Lower leg skin (tissue), 4 donors: ENCODE measurements at regions not wholly inside any gene's neighbourhood (a gene's known extent, or its start where the extent isn't known, plus 50 kb on each side); places are given as distances from the start of the nearest gene placed in this dataset.
"Not testable (repeated sequence)": the region's sequence is repeated elsewhere in the genome, so short reads cannot be mapped to it uniquely, and the experiment has no call there.

Experiments used
- DNase-seq, 2 donors: peaks; one replicate each; pipeline ENCODE4 v3.0.0-alpha.2; 2019; ENCODE audit warnings: low spot score in 2 of 2
- H3K4me3 ChIP-seq: fragments of 200-600 bp; sonication (generic); 2 replicates; pipeline ENCODE4 v1.5.1; 2017; ENCODE audit warnings: mild to moderate bottlenecking, low read depth; ENCODE audit not compliant: poor library complexity, severe bottlenecking
- POLR2A ChIP-seq, 2 donors: fragments of 450-650 bp; IDR thresholded peaks; one replicate each; pipeline ENCODE4 v1.6.1; 2016 to 2017; ENCODE audit warnings: antibody characterized with exemption in 2 of 2, mild to moderate bottlenecking in 1 of 2, moderate library complexity in 1 of 2
- WGBS, 2 donors: methylation state at CpG; one replicate each; pipeline ENCODE4 v1.1.5; 2018; 5-methylcytosine and 5-hydroxymethylcytosine counted together
- intact Hi-C: fragments of 100-400 bp; cut with DNase I; formaldehyde crosslinking; loops from one replicate; pipeline ENCODE4 v1.15.0; 2023; ENCODE audit warnings: low total_unique reads
- TF ChIP-seq, protein P1 (sequence below), 3 donors: fragments of 450-650 bp; IDR thresholded peaks; one replicate each; pipeline ENCODE4 v1.5.1; 2016; ENCODE audit warnings: antibody characterized with exemption in 3 of 3, mild to moderate bottlenecking in 3 of 3, moderate library complexity in 2 of 3

DNA sequence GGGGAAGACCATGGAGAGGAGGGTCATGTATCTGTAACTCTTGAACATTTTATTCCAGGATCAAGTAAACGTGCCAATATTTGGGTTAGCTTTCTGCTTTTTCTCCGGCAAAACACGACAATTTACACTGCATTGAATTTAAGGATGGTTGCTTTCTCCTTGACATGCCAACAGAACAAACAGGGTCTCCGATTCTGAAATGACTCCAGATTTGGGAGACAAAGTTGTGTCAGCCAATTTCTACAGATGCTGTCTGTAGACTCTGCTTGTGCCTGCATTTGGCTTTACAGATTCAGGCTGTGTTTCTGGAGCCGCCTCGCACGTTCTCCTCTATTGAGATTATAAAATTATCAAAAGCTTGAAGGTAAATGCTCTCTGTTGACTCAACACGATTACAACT is 207.0 kb downstream of the ASMT start:
- peak in 1 of 2 donors; percentile 13 for DNase-seq
- intact Hi-C loops, result no loop called here
- TF ChIP-seq, protein P1, sequence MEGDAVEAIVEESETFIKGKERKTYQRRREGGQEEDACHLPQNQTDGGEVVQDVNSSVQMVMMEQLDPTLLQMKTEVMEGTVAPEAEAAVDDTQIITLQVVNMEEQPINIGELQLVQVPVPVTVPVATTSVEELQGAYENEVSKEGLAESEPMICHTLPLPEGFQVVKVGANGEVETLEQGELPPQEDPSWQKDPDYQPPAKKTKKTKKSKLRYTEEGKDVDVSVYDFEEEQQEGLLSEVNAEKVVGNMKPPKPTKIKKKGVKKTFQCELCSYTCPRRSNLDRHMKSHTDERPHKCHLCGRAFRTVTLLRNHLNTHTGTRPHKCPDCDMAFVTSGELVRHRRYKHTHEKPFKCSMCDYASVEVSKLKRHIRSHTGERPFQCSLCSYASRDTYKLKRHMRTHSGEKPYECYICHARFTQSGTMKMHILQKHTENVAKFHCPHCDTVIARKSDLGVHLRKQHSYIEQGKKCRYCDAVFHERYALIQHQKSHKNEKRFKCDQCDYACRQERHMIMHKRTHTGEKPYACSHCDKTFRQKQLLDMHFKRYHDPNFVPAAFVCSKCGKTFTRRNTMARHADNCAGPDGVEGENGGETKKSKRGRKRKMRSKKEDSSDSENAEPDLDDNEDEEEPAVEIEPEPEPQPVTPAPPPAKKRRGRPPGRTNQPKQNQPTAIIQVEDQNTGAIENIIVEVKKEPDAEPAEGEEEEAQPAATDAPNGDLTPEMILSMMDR (IDR thresholded peaks at IDR 0.05), result no peak
- no peak for TF ChIP-seq POLR2A (IDR thresholded peaks at IDR 0.05)
- whole genome bisulfite sequencing, 2 donors, result 91% methylated on average over 8 of the region's 8 CpGs
- H3K4me3 ChIP-seq, result no peak overlapping the region

DNA sequence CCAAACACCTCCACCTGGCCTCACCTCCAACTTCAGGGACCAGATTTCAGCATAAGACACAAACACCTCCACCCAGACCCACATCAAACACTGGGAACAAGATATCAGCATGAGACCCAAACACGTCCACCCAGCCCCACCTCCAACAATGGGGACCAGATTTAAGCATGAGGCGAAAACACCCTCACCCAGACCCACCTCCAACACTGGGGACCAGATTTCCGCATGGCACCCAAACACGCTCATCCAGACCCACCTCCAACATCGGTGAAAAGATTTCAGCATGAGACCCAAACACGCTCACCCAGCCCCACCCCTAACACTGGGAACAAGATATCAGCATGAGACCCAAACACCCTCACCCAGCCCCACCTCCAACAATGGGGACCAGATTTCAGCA is 210.0 kb downstream of the ASMT start:
- WGBS, 2 donors, result 70 to 85% methylated on average over 5 to 6 of the region's 6 CpGs
- peak in 1 of 2 donors; percentile 69 for DNase-seq
- intact Hi-C loops, result no loop called here
- TF ChIP-seq POLR2A (IDR thresholded peaks at IDR 0.05), result no peak
- TF ChIP-seq, protein P1 (IDR thresholded peaks at IDR 0.05), result no peak
- no peak overlapping the region for H3K4me3 ChIP-seq

DNA sequence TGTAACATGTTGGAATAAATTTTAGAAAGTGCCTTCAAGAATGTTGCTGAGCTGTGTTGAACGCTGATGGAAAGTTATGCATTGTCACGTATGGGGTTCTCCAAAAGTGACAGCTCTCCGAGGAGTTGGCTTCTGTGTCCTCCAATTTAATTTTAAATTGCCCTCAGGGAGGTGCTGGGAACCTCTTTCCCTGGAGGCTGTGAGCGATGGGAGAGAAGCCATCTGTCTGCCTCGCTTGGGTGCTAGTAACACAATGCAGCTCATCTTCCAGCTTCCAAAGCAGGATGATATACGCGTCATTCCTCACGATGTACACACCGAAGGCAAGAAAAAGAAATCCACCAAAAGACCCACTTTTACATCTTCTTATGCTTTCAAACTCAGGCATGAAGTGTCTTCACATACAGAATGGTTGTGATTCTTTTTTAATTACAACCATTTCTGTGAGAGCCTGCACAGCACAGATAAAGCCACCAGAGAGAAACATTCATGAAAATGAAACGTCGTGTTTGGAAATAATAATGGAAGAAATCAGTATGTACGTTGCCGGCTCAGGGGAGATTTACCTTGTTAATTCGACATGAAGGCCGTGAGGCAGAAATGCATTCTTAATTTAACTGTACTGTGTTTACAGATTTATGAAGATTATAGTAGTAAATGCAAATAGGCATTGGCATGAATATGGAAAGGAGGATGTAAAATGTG is 218.9 kb downstream of the ASMT start:
- TF ChIP-seq POLR2A (IDR thresholded peaks at IDR 0.05), result no peak
- TF ChIP-seq, protein P1 (IDR thresholded peaks at IDR 0.05), result no peak
- intact Hi-C loops, result no loop called here
- WGBS, 2 donors, result 70 to 78% methylated on average over 15 of the region's 15 CpGs
- no peak for DNase-seq
- no peak overlapping the region for H3K4me3 ChIP-seq

DNA sequence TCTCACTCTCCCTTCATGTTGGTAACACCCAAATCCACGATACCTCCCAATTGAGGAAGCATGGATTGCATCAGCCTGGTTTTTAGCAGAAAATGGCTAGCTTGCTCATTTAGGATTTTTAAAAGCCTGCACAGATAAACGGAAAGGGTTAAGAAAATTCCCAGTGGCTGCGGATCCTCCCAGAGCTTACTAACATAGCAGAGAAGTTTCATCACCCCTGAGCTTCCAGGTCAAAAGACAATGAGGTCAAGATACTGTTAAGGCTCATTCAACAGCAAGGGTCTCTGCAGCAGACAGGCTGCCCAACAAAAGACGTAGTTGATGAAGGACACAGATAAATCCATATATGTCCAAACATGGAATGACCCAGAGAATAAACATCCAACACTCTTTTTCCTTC is 220.2 kb downstream of the ASMT start:
- intact Hi-C loops, result no loop called here
- no peak for DNase-seq
- 46 to 49% methylated on average over 4 of the region's 4 CpGs for WGBS, 2 donors

DNA sequence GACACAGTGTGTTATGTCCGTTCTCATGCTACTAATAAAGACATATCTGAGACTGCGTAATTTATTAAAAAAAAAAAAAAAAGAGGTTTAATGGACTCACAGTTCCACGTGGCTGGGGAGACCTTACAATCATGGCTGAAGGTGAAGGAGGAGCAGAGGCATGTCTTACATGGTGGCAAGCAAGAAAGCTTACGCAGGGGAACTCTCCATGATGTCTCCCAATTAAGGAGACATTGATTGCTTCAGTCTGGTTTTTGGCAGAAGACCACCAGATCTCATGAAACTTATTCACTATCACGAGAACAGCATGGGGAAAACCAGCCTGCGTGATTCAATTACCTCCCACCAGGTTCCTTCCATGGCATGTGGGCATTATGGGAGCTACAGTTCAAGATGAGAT is 221.8 kb downstream of the ASMT start:
- 85 to 91% methylated on average over 6 of the region's 6 CpGs for WGBS, 2 donors
- TF ChIP-seq POLR2A (IDR thresholded peaks at IDR 0.05), result no peak
- TF ChIP-seq, protein P1 (IDR thresholded peaks at IDR 0.05), result no peak
- intact Hi-C loops, result no loop called here
- no peak overlapping the region for H3K4me3 ChIP-seq
- DNase-seq, result no peak

More for the DNA sequence above, 220.2 kb downstream of the ASMT start:
- TF ChIP-seq, protein P1 (IDR thresholded peaks at IDR 0.05), result no peak
- no peak for TF ChIP-seq POLR2A (IDR thresholded peaks at IDR 0.05)
- H3K4me3 ChIP-seq, result no peak overlapping the region

DNA sequence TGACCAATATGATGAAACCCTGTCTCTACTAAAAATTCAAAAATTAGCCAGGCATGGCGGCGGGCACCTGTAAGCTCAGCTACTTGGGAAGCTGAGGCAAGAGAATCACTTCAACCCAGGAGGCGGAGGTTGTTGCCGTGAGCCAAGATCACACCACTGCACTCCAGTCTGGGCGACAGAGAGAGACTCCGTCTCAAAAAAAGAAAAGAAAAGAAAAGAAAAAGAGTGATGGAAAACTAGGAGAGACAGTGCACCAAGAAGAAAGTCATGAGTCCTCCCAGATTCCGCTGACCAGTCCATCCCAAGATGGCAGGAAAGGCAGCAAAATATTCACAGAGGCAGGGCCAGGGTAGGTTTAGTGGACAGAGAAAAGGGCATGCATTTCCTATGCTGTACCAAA is 226.9 kb downstream of the ASMT start:
- WGBS, 2 donors, result 95 to 96% methylated on average over 7 of the region's 7 CpGs
- intact Hi-C loops, result no loop called here
- TF ChIP-seq, protein P1 (IDR thresholded peaks at IDR 0.05), result no peak
- no peak for TF ChIP-seq POLR2A (IDR thresholded peaks at IDR 0.05)

DNA sequence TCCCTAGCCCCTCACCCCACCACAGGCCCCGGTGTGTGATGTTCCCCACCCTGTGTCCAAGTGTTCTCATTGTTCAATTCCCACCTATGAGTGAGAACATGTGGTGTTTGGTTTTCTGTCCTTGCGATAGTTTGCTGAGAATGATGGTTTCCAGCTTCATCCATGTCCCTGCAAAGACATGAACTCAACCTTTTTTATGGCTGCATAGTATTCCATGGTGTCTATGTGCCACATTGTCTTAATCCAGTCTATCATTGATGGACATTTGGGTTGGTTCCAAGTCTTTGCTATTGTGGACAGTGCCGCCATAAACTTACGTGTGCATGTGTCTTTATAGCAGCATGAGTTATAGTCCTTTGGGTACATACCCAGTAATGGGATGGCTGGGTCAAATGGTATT is 232.1 kb downstream of the ASMT start:
- WGBS, 2 donors, result 94 to 96% methylated on average over 4 of the region's 4 CpGs
- DNase-seq, H3K4me3 ChIP-seq, intact Hi-C loops: not testable (repeated sequence)

More for the DNA sequence above, 226.9 kb downstream of the ASMT start:
- no peak overlapping the region for H3K4me3 ChIP-seq
- peak in 1 of 2 donors; percentile 25 for DNase-seq

DNA sequence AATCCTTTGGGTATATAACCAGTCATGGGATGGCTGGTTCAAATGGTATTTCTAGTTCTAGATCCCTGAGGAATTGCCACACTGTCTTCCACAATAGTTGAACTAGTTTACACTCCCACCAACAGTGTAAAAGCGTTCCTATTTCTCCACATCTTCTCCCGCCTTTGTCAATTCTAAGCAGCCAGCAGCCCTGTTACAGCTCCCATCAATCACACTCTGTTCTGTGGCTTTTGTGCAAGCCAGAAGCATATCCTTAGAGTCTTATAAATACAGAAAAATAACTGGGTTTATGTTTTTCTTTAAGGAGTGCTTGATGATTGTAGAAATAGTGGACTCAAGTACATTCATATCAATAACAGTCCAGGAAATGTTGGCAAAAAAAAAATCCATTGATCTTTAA is 232.9 kb downstream of the ASMT start:
- DNase-seq, H3K4me3 ChIP-seq, intact Hi-C loops: not testable (repeated sequence)
- WGBS, 2 donors, result 57 to 75% methylated on average over 2 of the region's 2 CpGs
